Hepatocyte (in vitro differentiated cells): ENCODE measurements at regions not wholly inside any gene's neighbourhood (a gene's known extent, or its start where the extent isn't known, plus 50 kb on each side); places are given as distances from the start of the nearest gene placed in this dataset.

Experiments
- CTCF ChIP-seq: fragments of 200-600 bp; sonication (generic); IDR thresholded peaks from 2 replicates; pipeline ENCODE4 v1.5.1; 2016; ENCODE audit warnings: antibody characterized with exemption, mild to moderate bottlenecking; ENCODE audit not compliant: poor library complexity
- EZH2 ChIP-seq: fragments of 200-600 bp; sonication (generic); IDR thresholded peaks from 2 replicates; pipeline ENCODE4 v1.6.1; 2016; ENCODE audit warnings: antibody characterized with exemption, mild to moderate bottlenecking, borderline replicate concordance
- EZH2phosphoT487 ChIP-seq: fragments of 200-600 bp; sonication (generic); IDR thresholded peaks from one replicate; pipeline ENCODE4 v1.6.1; 2018; ENCODE audit warnings: antibody characterized with exemption, mild to moderate bottlenecking, low read depth, moderate library complexity; ENCODE audit not compliant: unreplicated experiment, severe bottlenecking

- TF ChIP-seq CTCF (no peak), EZH2 (no peak), EZH2phosphoT487 (no peak)
Measured at GRCh38 chr7:85573844-85574243, 387.0 kb upstream of the SEMA3D start.
